Keratinocyte (primary cell): ENCODE measurements at regions not wholly inside any gene's neighbourhood (a gene's known extent, or its start where the extent isn't known, plus 50 kb on each side); places are given as distances from the start of the nearest gene placed in this dataset.

ENCODE experiments used
- DNase-seq: peaks from one replicate; pipeline ENCODE4 v3.0.0-alpha.2; 2011; ENCODE audit warnings: low read depth, missing footprints, low spot score
- FAIRE-seq: peaks from 2 replicates; lab custom pipeline; 2011; peaks lifted over from hg19 to GRCh38; lab: Jason Lieb, UNC
- H2AFZ ChIP-seq: 2 replicates; pipeline ENCODE4 v1.6.0; 2012; ENCODE audit warnings: low read length, control low read depth, inconsistent platforms; ENCODE audit not compliant: control insufficient read depth
- H3K27ac ChIP-seq: 2 replicates; pipeline ENCODE4 v1.5.1; 2011; ENCODE audit warnings: low read length; ENCODE audit not compliant: control insufficient read depth, insufficient read depth
- H3K27me3 ChIP-seq: 3 replicates; pipeline ENCODE4 v1.6.0; 2011; ENCODE audit warnings: low read length; ENCODE audit not compliant: control insufficient read depth, insufficient read depth; ENCODE audit errors: extremely low read depth
- H3K36me3 ChIP-seq, 2 experiments: 2 replicates in 1 of 2; 3 replicates in 1 of 2; pipeline ENCODE4 v1.5.1; 2011; ENCODE audit warnings: low read length in 2 of 2, mild to moderate bottlenecking in 1 of 2; ENCODE audit not compliant: control insufficient read depth in 2 of 2, insufficient read depth in 2 of 2; ENCODE audit errors: extremely low read depth in 1 of 2
- H3K4me1 ChIP-seq: 3 replicates; pipeline ENCODE4 v1.5.1; 2011; ENCODE audit warnings: low read length; ENCODE audit not compliant: control insufficient read depth, insufficient read depth; ENCODE audit errors: extremely low read depth
- H3K4me2 ChIP-seq: 3 replicates; pipeline ENCODE4 v1.6.0; 2011; ENCODE audit warnings: low read depth, low read length; ENCODE audit not compliant: control insufficient read depth, insufficient read depth; ENCODE audit errors: extremely low read depth
- H3K4me3 ChIP-seq, 3 experiments: fragments of 200-600 bp in 1 of 3; sonication (generic) in 1 of 3; 2 replicates in 2 of 3; 3 replicates in 1 of 3; pipeline ENCODE4 v1.5.1; 2011 to 2016; ENCODE audit warnings: low read length in 3 of 3, mild to moderate bottlenecking in 3 of 3, control low read depth in 2 of 3, inconsistent platforms in 1 of 3, low read depth in 1 of 3, mixed read lengths in 1 of 3, mixed run types in 1 of 3, moderate library complexity in 1 of 3; ENCODE audit not compliant: control insufficient read depth in 2 of 3, insufficient read depth in 2 of 3; ENCODE audit errors: extremely low read depth in 1 of 3
- H3K79me2 ChIP-seq: 2 replicates; pipeline ENCODE4 v1.6.0; 2012; ENCODE audit warnings: low read length; ENCODE audit not compliant: control insufficient read depth, insufficient read depth
- H3K9ac ChIP-seq: 3 replicates; pipeline ENCODE4 v1.6.0; 2011; ENCODE audit warnings: low read length; ENCODE audit not compliant: control insufficient read depth, insufficient read depth; ENCODE audit errors: extremely low read depth
- H3K9me1 ChIP-seq: 3 replicates; pipeline ENCODE4 v1.6.0; 2011; ENCODE audit warnings: low read length; ENCODE audit not compliant: control insufficient read depth, insufficient read depth; ENCODE audit errors: extremely low read depth
- H3K9me3 ChIP-seq: 2 replicates; pipeline ENCODE4 v1.5.1; 2012; ENCODE audit warnings: low read depth, low read length; ENCODE audit not compliant: control insufficient read depth
- H4K20me1 ChIP-seq: 3 replicates; pipeline ENCODE4 v1.6.0; 2011; ENCODE audit warnings: low read length; ENCODE audit not compliant: control insufficient read depth, insufficient read depth; ENCODE audit errors: extremely low read depth
- EZH2 ChIP-seq: IDR thresholded peaks from one replicate; pipeline ENCODE4 v1.6.1; 2012; ENCODE audit warnings: inconsistent platforms, mild to moderate bottlenecking, low read length, moderate library complexity
- dilution Hi-C: fragments of 300-500 bp; cut with MboI; formaldehyde crosslinking; loops from one replicate; pipeline ENCODE4 v1.7.0; 2020; ENCODE audit warnings: low sequenced_read_pairs; ENCODE audit not compliant: extremely low pct_ligation_motif_present
- TF ChIP-seq, protein P1 (sequence below), 3 experiments: IDR thresholded peaks in 1 of 3; conservative IDR thresholded peaks in 1 of 3; optimal IDR thresholded peaks in 1 of 3; 2 replicates in 2 of 3; 3 replicates in 1 of 3; pipeline versions ENCODE3 to v1.5.1; 2011; ENCODE audit warnings: low read length in 3 of 3, mild to moderate bottlenecking in 3 of 3, moderate library complexity in 2 of 3, control low read depth in 1 of 3, inconsistent platforms in 1 of 3; ENCODE audit not compliant: insufficient read depth in 2 of 3; ENCODE audit errors: extremely low read depth in 1 of 3

DNA sequence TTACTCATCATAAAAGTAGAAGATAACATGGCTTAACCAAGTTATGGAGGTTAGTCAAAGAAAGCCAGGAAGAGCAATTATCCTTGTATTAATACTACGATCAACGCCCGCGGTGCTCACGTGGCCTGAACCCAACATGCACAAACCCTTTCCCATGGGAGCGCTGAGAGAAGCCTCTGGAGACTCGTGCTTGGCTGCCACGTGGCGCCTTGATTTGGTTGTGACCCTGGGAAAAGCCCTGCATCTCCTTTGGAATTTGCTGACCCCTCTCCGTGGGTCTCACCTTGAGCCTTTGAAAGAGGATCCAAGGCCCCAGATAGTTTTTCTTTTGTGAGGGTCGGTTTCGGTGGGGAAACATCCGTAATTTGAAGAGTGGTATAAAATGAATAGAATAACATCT lies 255.6 kb downstream of the DCDC2C start:
- no peaks in the 10 kb centered on the region for H3K9me3 ChIP-seq
- no peaks in the 10 kb centered on the region for H3K36me3 ChIP-seq
- no peak overlapping the region for H2AFZ ChIP-seq
- FAIRE-seq (no peak), DNase-seq (no peak)
- no peaks in the 10 kb centered on the region for H3K4me1 ChIP-seq
- no peak overlapping the region for H3K4me2 ChIP-seq
- dilution Hi-C loops = no loop called here
- no peak overlapping the region for H3K27ac ChIP-seq
- no peak overlapping the region for H3K4me3 ChIP-seq
- no peak overlapping the region for H3K9ac ChIP-seq
- no peaks in the 10 kb centered on the region for H3K27me3 ChIP-seq
- no peaks in the 10 kb centered on the region for H3K79me2 ChIP-seq
- H4K20me1 ChIP-seq = no peaks in the 10 kb centered on the region
- H3K9me1 ChIP-seq = no peaks in the 10 kb centered on the region
- TF ChIP-seq, protein P1, sequence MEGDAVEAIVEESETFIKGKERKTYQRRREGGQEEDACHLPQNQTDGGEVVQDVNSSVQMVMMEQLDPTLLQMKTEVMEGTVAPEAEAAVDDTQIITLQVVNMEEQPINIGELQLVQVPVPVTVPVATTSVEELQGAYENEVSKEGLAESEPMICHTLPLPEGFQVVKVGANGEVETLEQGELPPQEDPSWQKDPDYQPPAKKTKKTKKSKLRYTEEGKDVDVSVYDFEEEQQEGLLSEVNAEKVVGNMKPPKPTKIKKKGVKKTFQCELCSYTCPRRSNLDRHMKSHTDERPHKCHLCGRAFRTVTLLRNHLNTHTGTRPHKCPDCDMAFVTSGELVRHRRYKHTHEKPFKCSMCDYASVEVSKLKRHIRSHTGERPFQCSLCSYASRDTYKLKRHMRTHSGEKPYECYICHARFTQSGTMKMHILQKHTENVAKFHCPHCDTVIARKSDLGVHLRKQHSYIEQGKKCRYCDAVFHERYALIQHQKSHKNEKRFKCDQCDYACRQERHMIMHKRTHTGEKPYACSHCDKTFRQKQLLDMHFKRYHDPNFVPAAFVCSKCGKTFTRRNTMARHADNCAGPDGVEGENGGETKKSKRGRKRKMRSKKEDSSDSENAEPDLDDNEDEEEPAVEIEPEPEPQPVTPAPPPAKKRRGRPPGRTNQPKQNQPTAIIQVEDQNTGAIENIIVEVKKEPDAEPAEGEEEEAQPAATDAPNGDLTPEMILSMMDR (optimal IDR thresholded peaks at IDR 0.05 in 1 of 3, IDR thresholded peaks at IDR 0.05 in 1 of 3, conservative IDR thresholded peaks at IDR 0.05 in 1 of 3; ENCODE audit: extremely low read depth in 1 of 3, insufficient read depth in 2 of 3, low read length in 3 of 3) = no peak
- TF ChIP-seq EZH2 = no peak

DNA sequence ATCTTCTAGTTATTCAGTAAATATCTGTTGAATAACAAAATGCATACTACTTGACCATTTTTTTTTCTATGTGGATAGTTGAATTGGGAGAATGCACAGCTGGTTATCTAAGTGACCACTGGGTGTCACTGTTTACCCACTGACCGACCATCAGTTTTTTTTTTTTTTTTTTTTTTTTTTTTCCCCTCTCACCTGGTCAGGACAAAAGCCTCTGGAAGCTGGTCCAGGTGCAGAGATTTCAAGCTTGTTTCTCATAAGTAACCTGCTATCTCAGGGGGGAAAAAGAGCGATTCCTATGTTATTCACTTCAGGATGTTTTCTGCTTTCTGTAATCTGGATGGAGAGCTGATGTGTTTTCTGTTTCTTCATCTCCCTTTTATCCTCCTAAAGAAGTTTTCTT lies 256.0 kb downstream of the DCDC2C start:
- FAIRE-seq = no peak
- H3K4me1 ChIP-seq = no peaks in the 10 kb centered on the region
- TF ChIP-seq EZH2 = no peak
- TF ChIP-seq, protein P1 (optimal IDR thresholded peaks at IDR 0.05 in 1 of 3, IDR thresholded peaks at IDR 0.05 in 1 of 3, conservative IDR thresholded peaks at IDR 0.05 in 1 of 3; ENCODE audit: extremely low read depth in 1 of 3, insufficient read depth in 2 of 3, low read length in 3 of 3) = peak; percentile 45 to 69 (median 50)
- no peak for DNase-seq
- H3K27ac ChIP-seq = no peak overlapping the region
- H3K27me3 ChIP-seq = no peaks in the 10 kb centered on the region
- H3K4me3 ChIP-seq = no peak overlapping the region
- H3K4me2 ChIP-seq = no peak overlapping the region
- dilution Hi-C loops = no loop called here
- H4K20me1 ChIP-seq = no peaks in the 10 kb centered on the region
- no peaks in the 10 kb centered on the region for H3K79me2 ChIP-seq
- H3K9ac ChIP-seq = no peak overlapping the region
- H3K36me3 ChIP-seq = no peaks in the 10 kb centered on the region
- no peaks in the 10 kb centered on the region for H3K9me1 ChIP-seq
- H2AFZ ChIP-seq = no peak overlapping the region
- H3K9me3 ChIP-seq = no peaks in the 10 kb centered on the region
